ENCODE measurements at regions not wholly inside any gene's neighbourhood (a gene's known extent, or its start where the extent isn't known, plus 50 kb on each side); places are given as distances from the start of the nearest gene placed in this dataset.

DNA sequence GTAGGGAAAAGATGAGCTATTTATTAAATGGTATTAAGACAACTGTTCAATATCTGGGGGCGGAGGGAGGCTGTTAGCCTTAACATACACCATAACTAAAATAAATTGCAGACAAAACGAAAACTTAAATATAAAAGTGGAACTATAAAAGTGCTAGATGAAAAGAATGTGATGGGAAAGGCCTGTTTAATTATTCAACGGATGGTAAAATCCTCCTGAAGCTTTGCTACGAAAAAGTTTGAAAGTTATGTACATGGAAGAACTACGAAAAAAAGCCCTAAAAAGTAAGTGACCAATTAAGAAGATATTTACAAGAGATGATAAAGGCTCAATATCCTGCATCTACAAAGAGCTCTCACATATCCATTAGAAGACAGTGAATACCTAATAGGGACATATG, 197.8 kb upstream of the IER5L start:
- H3K27ac ChIP-seq (ENCODE audit: low read depth, low read length): no peak overlapping the region
- Mint-ChIP-seq H3K27me3 (no peaks in the 10 kb centered on the region), H3K4me3 (no peak overlapping the region), H3K36me3 (no peaks in the 10 kb centered on the region), H3K9me3 (no peaks in the 10 kb centered on the region), H3K27ac (peak overlapping the region in 1 of 8 donors; percentile 21), H3K4me1 (no peaks in the 10 kb centered on the region)
- H3K36me3 ChIP-seq (ENCODE audit: insufficient read depth, low read length): no peaks in the 10 kb centered on the region
- no peak for DNase-seq
- H3K27me3 ChIP-seq (ENCODE audit: insufficient read depth, low read length, poor library complexity, severe bottlenecking): no peaks in the 10 kb centered on the region
- H3K4me1 ChIP-seq (ENCODE audit: insufficient read depth, low read length): no peaks in the 10 kb centered on the region
- H3K9me3 ChIP-seq (ENCODE audit: low read length): no peaks in the 10 kb centered on the region
- CTCF ChIA-PET: no interaction called here
- H3K4me3 ChIP-seq (ENCODE audit: low read length): no peak overlapping the region
- POLR2A ChIA-PET: no interaction called here

DNA sequence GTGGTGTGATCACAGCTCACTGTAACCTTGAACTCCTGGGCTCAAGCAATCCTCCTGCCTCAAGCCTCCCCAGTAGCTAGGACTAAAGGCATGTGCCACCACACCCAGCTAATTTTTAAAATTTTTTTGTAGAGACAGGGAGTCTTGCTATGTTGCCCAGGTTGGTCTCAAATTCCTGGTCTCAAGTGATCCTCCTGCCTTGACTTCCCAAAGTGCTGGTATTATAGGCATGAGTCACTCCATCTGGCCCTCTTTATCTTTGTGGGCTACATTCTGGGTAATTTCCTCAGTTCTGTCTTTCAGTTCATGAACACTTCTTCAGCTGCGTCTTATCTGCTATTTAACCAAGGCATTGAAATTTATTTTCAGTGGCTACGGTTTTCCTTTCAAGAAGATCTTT, 196.6 kb upstream of the IER5L start:
- no peaks in the 10 kb centered on the region for H3K4me1 Mint-ChIP-seq
- ChIA-PET POLR2A (no interaction called here), CTCF (interaction anchor here (1.4 kb wide), 1 partner anchor 9 kb away, joined by 4 read pairs; no protein-coding TSS in a partner anchor)

DNA sequence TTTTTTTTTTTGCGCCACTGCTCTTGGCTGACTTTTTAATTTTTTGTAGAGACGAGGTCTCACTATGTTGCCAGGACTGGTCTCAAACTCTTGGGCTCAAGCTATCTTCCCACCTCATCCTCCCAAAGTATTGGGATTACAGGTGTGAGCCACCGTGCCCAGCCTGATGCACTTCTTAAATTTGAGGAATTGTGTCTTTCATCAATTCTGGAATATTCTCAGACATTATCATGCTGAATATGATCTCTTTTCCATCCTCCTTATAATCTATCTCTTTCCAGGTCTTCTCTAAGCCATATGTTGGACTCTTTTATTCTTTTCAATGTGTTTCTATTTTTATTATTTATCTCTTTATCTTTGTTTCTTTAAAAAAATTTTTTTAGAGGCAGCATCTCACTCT, 196.2 kb upstream of the IER5L start:
- no peaks in the 10 kb centered on the region for H3K4me1 Mint-ChIP-seq
- H3K9me3 Mint-ChIP-seq: peaks cover 0 to 4% (median 0%) of the 10 kb centered on the region in 5 donors
- no peak overlapping the region for H3K27ac Mint-ChIP-seq
- H3K36me3 Mint-ChIP-seq: no peaks in the 10 kb centered on the region
- CTCF ChIA-PET: interaction anchor here (1.4 kb wide), 1 partner anchor 9 kb away, joined by 4 read pairs; no protein-coding TSS in a partner anchor
- Histone ChIP-seq H3K27me3 (ENCODE audit: insufficient read depth, low read length, poor library complexity, severe bottlenecking) (no peaks in the 10 kb centered on the region), H3K36me3 (ENCODE audit: insufficient read depth, low read length) (no peaks in the 10 kb centered on the region), H3K4me1 (ENCODE audit: insufficient read depth, low read length) (no peaks in the 10 kb centered on the region), H3K27ac (ENCODE audit: low read depth, low read length) (no peak overlapping the region), H3K9me3 (ENCODE audit: low read length) (no peaks in the 10 kb centered on the region), H3K4me3 (ENCODE audit: low read length) (no peak overlapping the region)
- H3K4me3 Mint-ChIP-seq: no peak overlapping the region
- peaks cover 0 to 3% of the 10 kb centered on the region in 2 donors for H3K27me3 Mint-ChIP-seq
- POLR2A ChIA-PET: no interaction called here
- DNase-seq: no peak

More for the DNA sequence above, 196.6 kb upstream of the IER5L start:
- Histone ChIP-seq H3K9me3 (ENCODE audit: low read length) (no peaks in the 10 kb centered on the region), H3K4me3 (ENCODE audit: low read length) (no peak overlapping the region), H3K27ac (ENCODE audit: low read depth, low read length) (no peak overlapping the region), H3K36me3 (ENCODE audit: insufficient read depth, low read length) (no peaks in the 10 kb centered on the region), H3K27me3 (ENCODE audit: insufficient read depth, low read length, poor library complexity, severe bottlenecking) (no peaks in the 10 kb centered on the region), H3K4me1 (ENCODE audit: insufficient read depth, low read length) (no peaks in the 10 kb centered on the region)
- no peak for DNase-seq
- Mint-ChIP-seq H3K36me3 (no peaks in the 10 kb centered on the region), H3K4me3 (no peak overlapping the region), H3K9me3 (peaks cover 0 to 4% (median 0%) of the 10 kb centered on the region in 5 donors), H3K27ac (no peak overlapping the region), H3K27me3 (peaks cover 0 to 3% of the 10 kb centered on the region in 2 donors)

DNA sequence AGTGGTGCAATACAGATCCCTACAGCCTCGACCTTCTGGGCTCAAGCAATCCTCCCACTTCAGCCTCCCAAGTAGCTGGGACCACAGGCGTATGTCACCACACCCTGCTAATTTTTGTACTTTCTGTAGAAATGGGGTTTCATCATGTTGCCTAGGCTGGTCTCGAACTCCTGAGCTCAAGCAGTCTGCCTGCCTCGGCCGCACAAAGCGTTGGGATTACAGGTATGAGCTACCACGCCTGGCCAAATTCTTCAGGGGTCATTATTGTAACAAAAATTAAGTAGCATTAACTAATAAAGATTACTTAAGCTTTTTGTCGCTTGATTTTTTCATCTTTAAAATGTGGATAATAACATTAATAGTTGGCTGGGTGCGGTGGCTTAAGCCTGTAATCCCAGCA, 195.3 kb upstream of the IER5L start:
- Mint-ChIP-seq H3K27me3 (peaks cover 0 to 3% of the 10 kb centered on the region in 2 donors), H3K9me3 (peaks cover 0 to 7% (median 3%) of the 10 kb centered on the region in 5 donors), H3K27ac (no peak overlapping the region), H3K4me3 (no peak overlapping the region), H3K36me3 (no peaks in the 10 kb centered on the region), H3K4me1 (no peaks in the 10 kb centered on the region)
- Histone ChIP-seq H3K9me3 (ENCODE audit: low read length) (no peaks in the 10 kb centered on the region), H3K27me3 (ENCODE audit: insufficient read depth, low read length, poor library complexity, severe bottlenecking) (no peaks in the 10 kb centered on the region), H3K4me3 (ENCODE audit: low read length) (no peak overlapping the region), H3K27ac (ENCODE audit: low read depth, low read length) (no peak overlapping the region), H3K4me1 (ENCODE audit: insufficient read depth, low read length) (no peaks in the 10 kb centered on the region), H3K36me3 (ENCODE audit: insufficient read depth, low read length) (no peaks in the 10 kb centered on the region)
- DNase-seq: no peak
- ChIA-PET CTCF (no interaction called here), POLR2A (no interaction called here)

DNA sequence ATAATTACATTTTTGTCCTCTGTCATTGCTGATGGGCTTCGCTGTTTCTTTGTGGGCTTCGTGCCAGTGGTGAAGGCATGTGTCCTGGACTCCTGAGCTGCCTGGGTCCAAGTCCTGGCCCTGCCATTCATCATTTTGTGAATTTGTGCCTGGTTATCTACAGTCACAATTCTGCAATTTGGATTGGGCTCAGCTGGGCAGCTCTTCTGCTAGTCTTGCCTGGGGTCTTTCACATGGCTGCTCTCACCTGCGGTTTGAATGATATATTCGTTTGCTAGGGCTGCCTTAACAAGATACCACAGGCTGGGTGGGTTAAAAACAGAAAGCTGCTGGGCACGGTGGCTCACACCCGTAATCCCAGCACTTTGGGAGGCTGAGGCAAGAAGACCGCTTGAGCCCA, 192.7 kb upstream of the IER5L start:
- Mint-ChIP-seq H3K4me1 (no peaks in the 10 kb centered on the region), H3K27ac (no peak overlapping the region), H3K36me3 (no peaks in the 10 kb centered on the region), H3K27me3 (peaks cover 0 to 3% of the 10 kb centered on the region in 2 donors), H3K4me3 (no peak overlapping the region), H3K9me3 (peaks cover 0 to 7% (median 3%) of the 10 kb centered on the region in 5 donors)
- H3K27ac ChIP-seq (ENCODE audit: low read depth, low read length): no peak overlapping the region
- H3K36me3 ChIP-seq (ENCODE audit: insufficient read depth, low read length): no peaks in the 10 kb centered on the region
- ChIA-PET CTCF (no interaction called here), POLR2A (no interaction called here)
- H3K4me1 ChIP-seq (ENCODE audit: insufficient read depth, low read length): no peaks in the 10 kb centered on the region
- no peak for DNase-seq
- no peaks in the 10 kb centered on the region for H3K27me3 ChIP-seq (ENCODE audit: insufficient read depth, low read length, poor library complexity, severe bottlenecking)
- no peak overlapping the region for H3K4me3 ChIP-seq (ENCODE audit: low read length)
- no peaks in the 10 kb centered on the region for H3K9me3 ChIP-seq (ENCODE audit: low read length)

DNA sequence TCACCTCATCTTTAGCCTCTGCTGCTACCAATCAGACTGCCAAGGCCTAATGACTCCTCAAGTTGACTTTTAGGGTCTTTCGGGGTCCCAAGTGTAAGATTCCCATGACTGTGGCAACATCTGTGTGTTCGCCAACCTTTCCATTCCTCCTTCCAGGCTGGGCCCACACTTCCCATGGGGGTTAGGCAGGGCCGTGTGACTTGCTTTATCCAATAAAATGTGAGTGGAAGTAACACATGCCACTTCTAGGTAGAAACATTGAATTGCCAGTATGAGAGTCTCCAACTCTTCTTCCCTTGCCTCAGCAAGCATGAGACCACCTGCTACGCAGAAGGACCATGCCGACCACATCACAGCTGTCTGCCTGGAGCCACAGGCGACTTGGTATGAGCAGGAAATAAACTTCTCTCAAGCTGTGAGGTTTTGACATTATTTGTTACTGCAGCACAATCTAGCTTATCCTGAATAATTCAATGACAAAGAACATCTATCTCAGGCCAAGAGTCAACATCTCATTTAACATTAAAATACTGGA, 190.4 kb upstream of the IER5L start:
- H3K4me3 ChIP-seq (ENCODE audit: low read length): no peak overlapping the region
- H3K36me3 ChIP-seq (ENCODE audit: insufficient read depth, low read length): no peaks in the 10 kb centered on the region
- Mint-ChIP-seq H3K9me3 (peaks cover 0 to 7% (median 3%) of the 10 kb centered on the region in 5 donors), H3K36me3 (no peaks in the 10 kb centered on the region), H3K4me1 (no peaks in the 10 kb centered on the region), H3K4me3 (no peak overlapping the region), H3K27ac (peak overlapping the region in 1 of 8 donors; percentile 14), H3K27me3 (peaks cover 3 to 4% of the 10 kb centered on the region in 2 donors)
- no peaks in the 10 kb centered on the region for H3K27me3 ChIP-seq (ENCODE audit: insufficient read depth, low read length, poor library complexity, severe bottlenecking)
- H3K4me1 ChIP-seq (ENCODE audit: insufficient read depth, low read length): no peaks in the 10 kb centered on the region
- ChIA-PET CTCF (no interaction called here), POLR2A (no interaction called here)
- H3K9me3 ChIP-seq (ENCODE audit: low read length): no peaks in the 10 kb centered on the region
- H3K27ac ChIP-seq (ENCODE audit: low read depth, low read length): no peak overlapping the region
- no peak for DNase-seq

DNA sequence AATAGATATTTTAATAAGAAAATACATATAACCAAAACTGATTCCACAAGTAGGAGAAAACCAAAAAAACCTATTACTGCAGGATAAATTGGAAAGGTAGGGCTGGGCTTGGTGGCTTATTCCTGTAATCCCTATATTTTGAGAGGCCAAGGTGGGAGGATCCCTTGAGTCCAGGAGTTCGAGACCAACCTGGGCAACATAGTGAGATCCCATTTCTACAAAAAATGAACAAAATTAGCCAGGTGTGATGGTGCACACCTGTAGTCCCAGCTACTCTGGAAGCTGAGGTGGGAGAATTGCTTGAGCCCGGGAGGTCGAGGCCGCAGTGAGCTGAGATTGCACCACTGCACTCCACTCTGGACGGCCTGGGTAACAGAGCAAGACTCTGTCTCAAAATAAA, 189.2 kb upstream of the IER5L start:
- Mint-ChIP-seq H3K4me1 (no peaks in the 10 kb centered on the region), H3K27me3 (peaks cover 4% of the 10 kb centered on the region in 2 donors), H3K9me3 (peaks cover 0 to 7% (median 3%) of the 10 kb centered on the region in 5 donors), H3K27ac (no peak overlapping the region), H3K4me3 (no peak overlapping the region), H3K36me3 (no peaks in the 10 kb centered on the region)
- POLR2A ChIA-PET: no interaction called here
- Histone ChIP-seq H3K36me3 (ENCODE audit: insufficient read depth, low read length) (no peaks in the 10 kb centered on the region), H3K27ac (ENCODE audit: low read depth, low read length) (no peak overlapping the region), H3K27me3 (ENCODE audit: insufficient read depth, low read length, poor library complexity, severe bottlenecking) (no peaks in the 10 kb centered on the region), H3K4me1 (ENCODE audit: insufficient read depth, low read length) (no peaks in the 10 kb centered on the region), H3K4me3 (ENCODE audit: low read length) (no peak overlapping the region), H3K9me3 (ENCODE audit: low read length) (no peaks in the 10 kb centered on the region)
- CTCF ChIA-PET: interaction anchor here (1.2 kb wide), 1 partner anchor 235 kb away, joined by 3 read pairs; no protein-coding TSS in a partner anchor
- DNase-seq: no peak

DNA sequence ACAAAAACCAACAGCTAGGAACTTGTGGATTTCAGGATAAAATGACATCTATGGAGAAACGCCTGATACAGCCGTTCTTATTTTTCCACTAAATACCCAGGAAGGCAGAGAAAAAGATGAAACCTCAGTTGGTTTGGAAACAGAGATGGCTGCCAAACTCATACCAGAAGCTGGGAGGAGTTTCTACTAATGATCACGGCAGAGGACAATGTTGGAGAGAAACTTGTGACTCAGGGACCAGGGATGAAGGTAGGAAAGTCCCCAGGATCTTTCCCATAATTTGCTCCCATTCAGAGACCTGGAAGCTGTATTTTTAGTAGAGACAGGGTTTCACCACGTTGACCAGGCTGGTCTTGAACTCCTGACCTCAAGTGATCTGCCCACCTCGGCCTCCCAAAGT, 187.1 kb upstream of the IER5L start:
- Mint-ChIP-seq H3K27ac (no peak overlapping the region), H3K4me3 (no peak overlapping the region), H3K9me3 (peaks cover 0 to 6% (median 3%) of the 10 kb centered on the region in 5 donors), H3K27me3 (peaks cover 4% of the 10 kb centered on the region in 2 donors), H3K4me1 (no peaks in the 10 kb centered on the region), H3K36me3 (no peaks in the 10 kb centered on the region)
- Histone ChIP-seq H3K36me3 (ENCODE audit: insufficient read depth, low read length) (no peaks in the 10 kb centered on the region), H3K9me3 (ENCODE audit: low read length) (no peaks in the 10 kb centered on the region), H3K4me1 (ENCODE audit: insufficient read depth, low read length) (no peaks in the 10 kb centered on the region), H3K27ac (ENCODE audit: low read depth, low read length) (no peak overlapping the region), H3K4me3 (ENCODE audit: low read length) (no peak overlapping the region), H3K27me3 (ENCODE audit: insufficient read depth, low read length, poor library complexity, severe bottlenecking) (no peaks in the 10 kb centered on the region)
- ChIA-PET POLR2A (no interaction called here), CTCF (no interaction called here)
- DNase-seq: no peak
